Midbrain (tissue), 1 donor: ENCODE measurements at regions not wholly inside any gene's neighbourhood (a gene's known extent, or its start where the extent isn't known, plus 50 kb on each side); places are given as distances from the start of the nearest gene placed in this dataset.
"Not testable (repeated sequence)": the region's sequence is repeated elsewhere in the genome, so short reads cannot be mapped to it uniquely, and the experiment has no call there.

Experiments
- DNase-seq: peaks from one replicate; lab custom pipeline; 2025; lab: John Stamatoyannopoulos, UW

DNA sequence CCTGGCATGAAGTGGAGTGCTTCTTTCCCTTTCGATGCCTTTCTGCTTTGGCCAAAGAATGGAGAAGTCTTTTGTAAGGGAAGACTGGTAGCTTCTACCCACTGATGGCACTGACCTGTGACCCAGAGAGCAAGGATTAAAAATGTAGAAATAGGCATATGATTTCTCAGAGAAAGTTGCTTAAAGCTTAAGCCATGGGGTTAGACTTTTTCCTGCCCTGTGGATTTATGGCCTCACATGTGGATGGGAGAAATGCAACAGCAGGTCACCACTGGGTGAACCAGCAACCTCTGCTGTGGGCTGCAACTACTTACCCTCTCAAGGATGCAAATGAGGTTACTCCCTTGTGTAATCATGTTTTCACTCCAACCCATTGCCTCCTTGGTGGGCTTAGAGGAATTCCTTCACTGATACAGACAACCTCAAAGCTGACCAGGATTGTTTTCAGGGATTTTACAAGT is 86.7 kb upstream of the CDC42EP3 start:
- not testable (repeated sequence) for DNase-seq

DNA sequence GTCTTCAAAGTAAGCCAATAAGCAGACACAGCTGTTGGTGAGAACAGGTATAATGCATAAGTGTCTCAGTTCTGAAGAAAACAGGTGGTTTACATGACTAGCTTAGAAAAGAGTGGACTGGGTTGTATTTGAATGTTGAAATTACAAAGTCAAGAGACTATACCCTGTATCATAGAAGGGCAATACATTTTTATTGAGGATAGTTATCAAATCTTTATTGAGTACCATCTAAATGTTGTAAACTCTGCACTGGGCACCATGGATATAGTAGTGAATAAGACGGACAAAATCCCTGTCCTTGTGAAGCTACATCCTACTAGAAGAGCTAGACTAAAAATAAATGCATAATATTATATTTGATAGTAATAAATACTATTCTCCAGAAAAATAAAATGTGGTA is 88.5 kb upstream of the CDC42EP3 start:
- DNase-seq: not testable (repeated sequence)

DNA sequence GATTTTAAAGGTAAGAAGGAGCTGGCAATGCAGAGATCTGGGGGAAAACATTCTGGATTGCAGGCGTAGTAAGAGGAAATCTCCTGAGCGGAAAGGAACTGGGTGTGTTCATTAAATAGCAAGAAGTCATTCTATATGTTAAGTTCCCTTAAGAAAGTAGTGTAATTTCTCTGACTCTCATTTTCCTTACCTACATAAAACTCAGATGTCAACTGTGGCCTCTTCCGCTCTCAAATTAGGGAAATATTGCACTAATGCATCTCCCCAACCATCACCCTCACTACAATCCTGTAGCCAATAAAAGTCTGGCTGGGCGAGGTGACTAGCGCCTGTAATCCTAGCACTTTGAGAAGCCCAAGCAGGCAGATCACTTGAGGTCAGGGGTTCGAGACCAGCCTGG is 89.0 kb upstream of the CDC42EP3 start:
- DNase-seq: no peak

DNA sequence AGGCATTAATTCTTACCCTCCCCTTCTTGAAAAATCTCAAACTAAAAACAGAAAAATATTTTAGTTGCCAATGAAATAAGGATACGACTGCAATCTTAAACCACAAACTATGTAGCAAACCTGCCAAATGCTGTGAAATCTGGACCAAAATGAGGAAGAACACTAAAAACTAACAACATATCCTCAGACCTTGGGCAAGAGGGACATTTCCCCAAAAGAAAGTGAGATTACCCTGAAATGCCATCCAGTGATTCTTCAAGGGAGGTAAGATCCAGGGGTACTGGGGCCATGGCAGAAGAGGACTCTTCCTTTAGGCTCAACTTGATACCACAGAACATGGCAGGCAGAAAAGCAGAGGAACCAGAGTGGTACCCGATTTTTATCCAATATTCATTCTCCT is 90.8 kb upstream of the CDC42EP3 start:
- not testable (repeated sequence) for DNase-seq

DNA sequence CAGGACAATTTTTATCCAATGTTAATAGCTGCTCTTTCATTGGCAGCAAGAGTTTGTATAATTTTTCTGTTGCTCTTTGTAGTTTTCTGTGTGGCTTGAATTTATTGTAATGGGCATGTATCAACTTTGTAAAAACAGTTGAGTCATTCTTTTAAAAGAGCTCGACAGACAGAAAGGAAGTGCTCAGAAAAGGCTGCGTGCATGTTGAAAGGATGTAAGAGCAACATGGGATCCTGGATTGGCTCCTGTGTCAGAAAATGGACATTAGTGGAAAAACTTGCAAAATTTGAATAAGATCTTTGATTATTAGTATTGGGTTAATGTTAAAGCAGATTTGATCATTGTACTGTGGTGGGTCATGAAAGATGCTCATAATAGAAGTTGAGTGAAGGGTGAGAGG is 93.3 kb upstream of the CDC42EP3 start:
- no peak for DNase-seq

DNA sequence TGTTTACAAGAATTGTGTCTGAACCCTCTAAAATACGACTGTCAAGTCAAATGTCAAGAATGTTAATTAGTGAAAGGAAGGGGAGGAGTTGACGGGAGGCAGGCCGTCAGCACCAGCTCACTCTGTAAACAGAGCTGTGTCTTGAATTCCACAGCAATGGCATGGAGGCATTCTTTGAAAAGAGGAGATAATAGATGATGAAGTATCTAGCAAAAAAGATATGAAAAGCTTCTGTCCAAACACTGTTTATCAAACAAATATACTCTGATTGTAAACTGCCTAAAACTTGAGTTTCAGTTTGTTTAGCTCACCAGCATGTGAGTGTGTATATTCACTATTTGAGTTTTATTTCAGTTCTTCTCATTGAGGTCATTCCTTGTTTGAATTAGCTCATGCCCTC is 94.7 kb upstream of the CDC42EP3 start:
- DNase-seq: no peak

DNA sequence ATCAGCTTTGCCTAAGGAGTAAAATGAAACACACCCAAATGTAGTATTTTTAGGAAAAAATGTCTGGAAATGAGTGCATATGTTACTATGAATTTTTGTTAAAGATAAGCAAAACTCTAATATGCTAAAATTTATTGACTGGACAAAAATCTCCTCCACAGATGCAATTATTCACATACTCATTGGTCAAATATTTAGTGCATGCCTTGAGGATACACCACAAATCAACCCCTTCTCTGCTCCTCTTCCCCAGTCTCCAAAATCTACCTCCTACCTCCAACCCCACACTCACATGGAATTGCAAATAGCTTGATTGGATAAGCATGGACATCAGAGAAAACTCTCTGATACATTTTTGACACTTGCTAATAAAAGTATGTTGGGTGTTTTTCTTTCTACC is 95.6 kb upstream of the CDC42EP3 start:
- DNase-seq: no peak

DNA sequence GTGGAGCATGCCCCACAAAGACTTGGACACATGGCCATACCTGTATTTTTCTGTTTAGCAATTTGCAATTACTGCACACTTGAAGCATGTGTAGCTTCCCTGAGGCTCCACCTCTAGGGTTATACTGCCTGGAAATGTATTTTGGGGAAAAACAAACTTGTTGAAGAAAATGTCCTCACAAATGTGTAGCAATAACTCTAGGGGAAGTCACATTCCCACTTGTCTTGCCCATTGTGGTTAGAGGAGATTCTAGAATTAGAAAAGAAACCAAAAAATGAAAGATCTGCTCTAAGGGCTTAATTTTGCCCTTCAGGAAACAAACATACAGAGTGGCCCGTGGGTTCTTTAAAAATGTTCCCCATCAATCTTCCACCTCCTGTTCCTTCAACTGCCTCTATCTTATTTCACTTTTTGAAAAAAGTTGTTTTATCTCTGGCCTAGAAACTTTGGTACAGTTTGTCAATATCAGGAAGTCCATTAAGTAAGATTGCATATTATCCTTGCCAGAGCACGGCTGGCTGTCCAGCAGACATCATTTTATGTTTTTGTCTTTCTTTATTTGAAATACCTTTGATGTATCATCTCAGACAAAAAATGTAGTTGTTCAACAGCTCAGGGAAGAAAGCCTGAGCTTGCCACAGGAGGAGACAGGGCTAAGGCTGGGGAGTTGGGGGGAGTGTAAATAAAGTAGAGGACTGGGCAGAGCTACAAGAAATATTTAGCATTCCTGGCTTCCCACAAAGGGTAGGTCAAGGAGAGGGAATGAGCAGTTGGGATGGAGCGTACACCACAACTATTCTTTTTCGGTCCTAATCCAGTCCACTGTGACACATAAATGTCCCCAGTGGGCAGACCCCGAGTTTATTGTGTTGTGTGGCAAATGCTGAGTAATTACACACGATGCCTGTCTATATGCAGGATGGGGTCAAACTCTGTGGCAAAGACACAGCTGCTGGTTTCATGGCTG is 96.8 kb upstream of the CDC42EP3 start:
- DNase-seq: no peak

DNA sequence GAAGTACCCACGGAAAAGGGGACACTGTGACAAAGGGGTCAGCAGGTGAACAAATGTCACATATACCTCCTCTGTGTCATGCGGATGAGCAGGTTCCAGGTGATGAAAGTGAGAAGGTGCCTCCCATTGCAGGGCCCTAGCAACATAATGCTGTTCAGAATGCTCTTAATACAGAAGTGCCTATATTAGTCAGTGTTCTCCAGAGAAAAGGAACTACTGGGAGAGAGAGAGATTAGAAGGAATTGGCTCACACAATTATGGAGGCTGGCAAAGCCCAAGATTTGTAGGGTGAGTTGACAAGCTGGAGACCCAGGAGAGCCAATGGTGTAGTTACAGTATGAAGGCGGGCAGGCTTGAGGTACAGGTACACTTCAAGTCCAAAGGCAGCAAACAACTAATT is 98.1 kb upstream of the CDC42EP3 start:
- DNase-seq: no peak

DNA sequence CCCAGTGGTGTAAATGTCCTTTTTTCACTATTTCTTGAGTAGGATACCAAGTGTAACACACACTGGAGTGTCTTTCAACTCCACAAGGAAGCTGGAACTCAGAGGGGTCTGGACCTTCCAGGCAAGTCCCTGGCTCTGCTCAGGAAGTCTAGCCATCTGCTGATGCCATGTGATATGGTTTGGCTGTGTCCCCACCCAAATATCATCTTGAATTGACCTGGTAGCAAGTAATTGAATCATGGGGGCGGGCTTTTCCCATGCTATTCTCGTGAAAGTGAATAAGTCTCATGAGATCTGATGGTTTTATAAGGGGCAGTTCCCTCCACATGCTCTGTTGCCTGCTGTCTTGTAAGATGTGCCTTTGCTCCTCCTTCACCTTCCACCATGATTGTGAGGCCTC is 99.4 kb upstream of the CDC42EP3 start:
- no peak for DNase-seq

DNA sequence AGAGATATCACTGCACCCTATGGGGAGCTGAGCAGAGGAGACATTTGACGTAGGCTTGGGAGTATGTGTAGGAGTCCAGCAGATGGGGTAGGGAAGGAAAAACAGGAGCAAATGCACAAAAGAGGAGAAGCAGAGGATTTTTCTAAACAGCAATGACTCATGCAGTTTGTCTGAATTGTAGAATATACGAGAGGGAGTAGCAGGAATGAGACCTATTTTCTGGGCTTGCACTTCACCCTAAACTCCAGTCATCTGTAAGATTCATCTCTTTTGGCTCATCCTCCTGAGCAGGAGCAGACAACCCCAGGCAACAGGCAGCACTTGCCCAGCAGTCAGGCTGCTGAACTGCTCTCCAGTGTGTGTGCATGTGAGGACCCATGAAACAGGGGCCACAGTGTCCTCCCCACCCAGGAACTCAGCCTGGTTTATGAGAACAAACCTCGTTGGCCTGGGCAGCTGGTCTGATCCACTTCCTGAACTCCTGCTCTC is 100.2 kb upstream of the CDC42EP3 start:
- no peak for DNase-seq

DNA sequence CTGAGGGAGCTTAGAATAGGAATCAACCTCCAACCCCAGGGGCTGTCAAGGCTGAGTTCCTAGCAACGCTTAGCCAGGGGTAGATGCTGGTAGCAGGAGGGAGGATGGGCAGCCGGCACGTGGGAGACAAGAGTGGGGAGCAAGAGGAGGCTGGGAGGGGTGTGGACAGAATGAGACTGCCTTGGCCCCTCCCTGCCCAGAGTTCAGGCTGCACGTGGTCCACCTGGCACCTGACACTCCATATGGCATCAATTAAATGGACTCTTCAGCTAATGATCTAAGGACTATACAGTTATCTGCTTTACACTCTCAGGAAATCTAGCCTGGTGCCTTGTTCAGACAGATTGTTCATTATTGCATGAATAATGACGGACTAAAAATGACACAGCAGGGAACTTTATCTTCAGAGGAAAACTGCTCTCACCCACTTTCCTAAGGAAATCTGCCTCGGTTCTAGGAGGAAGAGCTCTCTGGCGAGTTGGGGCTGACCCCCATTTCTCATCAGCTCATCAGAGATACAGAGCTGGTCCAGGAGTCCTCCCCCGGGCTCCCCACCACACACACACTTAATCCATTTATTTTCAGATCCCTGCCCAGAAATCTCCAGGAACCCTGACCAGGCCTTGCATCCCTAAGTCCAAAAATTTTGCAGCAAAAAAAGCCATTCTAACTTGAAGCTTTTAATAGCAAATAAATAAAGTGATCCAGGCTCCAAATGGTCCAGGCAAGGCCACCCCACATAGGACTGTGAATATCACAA is 102.1 kb upstream of the CDC42EP3 start:
- DNase-seq: no peak

DNA sequence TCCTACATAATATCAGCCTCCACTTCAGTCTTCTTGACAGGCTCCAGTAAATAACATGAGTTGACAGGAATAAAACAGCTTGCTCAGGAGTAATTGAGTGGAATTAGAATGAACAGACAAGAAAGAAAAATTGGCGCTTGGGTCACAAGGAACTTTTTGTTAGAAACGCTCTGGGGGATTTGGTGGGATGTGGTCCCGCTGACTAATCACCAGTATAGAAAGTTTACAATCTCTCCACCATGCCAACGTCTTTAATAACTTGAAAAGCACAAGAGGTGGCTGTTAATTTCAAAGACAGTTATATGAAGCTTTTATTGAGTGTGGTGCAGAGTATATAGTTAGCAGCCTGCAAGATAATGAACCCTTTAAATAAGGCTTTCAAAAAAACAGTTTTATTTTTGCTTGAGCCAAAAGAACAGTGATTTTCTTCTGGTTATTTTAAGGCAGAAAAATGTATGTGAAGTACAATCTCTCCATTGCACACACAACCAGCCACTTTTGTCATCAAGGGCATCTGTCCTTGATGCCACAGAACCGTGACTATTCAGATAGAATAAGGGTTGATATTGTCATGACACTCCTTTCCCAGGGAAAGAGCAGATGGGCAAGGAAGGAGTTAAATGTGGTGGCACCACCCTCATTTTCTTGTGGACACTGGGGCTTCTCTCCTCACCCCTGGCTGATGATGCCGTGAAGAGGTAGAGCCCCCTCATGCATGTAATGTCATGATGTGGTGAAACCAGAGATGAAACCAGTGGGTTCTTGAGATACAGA is 102.9 kb upstream of the CDC42EP3 start:
- DNase-seq: not testable (repeated sequence)

DNA sequence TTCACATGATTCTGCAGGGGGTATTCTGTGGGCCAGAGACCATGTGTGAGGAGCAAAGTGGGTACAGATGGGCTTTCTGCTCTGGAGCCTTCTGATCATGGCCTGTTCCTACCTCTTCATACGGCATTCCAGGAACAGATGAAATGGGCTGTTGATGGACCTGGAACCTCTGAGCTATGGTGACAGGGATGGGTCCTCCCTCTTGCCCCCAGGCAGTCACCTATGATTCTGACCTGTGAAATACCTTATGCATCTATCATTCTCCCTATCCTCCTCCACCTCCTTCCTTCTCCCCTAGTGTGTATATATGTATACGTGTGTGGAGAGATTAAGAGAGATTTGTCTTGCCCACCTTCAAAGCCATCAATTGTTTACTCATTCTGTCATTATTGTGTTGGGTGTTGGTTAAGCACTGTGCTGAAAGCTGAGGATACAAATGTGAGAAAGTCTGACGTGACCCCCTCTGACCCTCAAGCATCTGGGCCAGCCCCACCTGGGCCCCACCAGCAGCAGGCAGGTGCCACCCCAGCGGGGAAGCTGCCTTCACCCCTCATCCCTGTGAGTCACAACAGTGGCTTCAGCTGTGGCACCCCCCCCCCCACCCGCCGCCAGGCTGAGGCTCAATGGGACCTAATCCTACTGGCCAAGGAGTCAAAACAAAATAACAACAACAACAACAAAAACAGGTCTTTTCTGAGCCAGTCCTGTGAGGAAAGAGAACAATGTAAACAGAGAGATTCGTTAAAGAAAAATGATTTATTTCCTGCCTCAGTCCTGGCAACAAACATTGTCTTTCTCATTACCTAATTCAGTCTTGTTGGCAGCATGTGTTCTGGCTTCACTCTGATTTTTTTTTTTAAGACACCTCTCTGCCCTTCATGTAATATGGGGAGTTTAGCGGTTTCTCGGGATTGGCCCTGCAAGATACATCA is 103.8 kb upstream of the CDC42EP3 start:
- DNase-seq: no peak

DNA sequence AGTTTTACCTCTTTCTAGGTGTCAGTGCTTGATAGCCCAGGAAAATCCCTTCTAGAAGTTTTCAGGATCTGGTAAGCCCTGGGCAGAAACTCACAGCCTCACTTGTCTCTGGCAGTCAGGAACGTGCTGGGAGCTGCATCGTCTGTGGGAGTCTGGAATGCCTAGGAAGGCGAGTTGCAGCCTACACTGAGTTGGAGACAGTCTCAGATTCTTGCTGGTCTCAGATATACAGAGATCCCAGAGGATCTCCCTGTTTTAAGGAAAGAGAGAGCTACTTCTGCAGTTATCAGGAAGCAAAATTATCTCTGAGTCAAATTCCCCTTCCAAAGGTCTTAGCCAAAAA is 104.4 kb upstream of the CDC42EP3 start:
- DNase-seq: no peak

DNA sequence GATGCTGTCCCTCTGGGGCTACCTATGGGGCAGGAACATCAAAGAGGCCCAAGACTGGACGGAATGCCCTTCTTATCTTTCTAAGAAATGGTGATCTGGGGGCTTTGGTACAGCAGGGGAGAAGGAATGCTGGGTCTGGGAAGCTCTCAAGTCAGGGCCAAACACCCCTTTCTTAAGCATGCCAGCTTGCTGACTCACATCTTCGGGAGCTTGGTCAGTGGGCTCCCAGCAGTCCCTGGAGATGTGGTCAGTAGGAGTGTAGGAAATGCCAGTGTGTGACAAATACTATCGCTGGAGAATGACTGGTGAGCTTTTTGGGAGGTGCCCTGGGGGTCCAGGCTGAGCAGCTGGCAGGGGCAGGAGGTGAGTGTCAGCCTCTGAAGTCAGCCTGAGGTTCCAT is 105.0 kb upstream of the CDC42EP3 start:
- no peak for DNase-seq

DNA sequence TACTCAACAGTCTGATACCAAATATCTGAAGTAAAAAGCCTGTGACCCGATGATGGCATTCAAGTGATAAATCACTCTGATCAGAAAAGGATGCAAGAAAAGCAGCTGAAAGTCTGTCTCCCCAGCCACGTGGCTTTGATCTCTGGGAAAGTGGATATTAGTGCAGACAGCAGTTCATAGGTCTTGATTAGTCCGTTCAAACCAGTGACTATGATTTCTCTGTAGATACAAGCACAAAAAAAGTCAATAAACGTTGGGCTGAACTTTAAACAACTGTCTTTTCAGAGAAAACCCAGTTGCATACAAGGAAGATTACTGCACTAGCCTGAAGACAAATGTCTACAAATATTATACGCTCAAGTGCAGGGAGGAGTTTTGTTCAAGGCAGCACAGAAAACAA is 107.7 kb upstream of the CDC42EP3 start:
- DNase-seq: no peak

DNA sequence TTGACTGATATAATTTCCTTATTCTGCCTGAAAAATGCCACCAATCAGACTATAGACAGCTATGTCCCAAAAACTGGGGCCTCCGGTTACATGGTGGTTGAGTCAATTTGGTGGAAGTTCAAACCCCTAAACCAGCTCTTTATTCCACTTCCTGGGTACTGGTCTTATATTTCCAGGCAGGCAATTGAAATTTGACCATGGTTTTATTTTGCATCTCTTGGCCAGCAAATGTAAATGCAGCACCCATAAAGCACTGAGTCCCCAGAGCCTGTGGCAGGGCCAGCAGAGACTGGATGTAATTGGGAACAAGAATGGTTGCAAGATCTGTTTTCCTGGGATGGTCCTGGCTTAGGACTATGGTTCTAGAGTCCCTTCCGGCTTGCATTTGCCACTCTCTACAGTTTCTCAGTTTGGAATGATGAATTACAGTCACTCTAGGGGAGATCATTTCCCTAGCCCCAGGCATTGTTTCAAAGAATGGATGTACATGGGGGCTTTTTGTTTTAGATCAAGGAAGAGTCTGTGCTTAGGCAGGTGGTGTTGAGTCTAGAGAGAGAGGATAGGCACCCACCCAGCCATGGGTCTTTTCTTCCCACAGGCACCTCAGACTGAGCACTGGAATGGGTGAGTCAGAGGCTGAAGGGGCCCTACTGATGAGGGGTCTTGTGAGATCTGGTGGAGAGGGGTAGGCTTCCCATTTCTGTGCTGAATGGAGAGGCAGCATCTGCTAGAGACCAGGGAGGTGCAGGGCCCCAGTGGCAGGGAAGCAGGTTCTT is 108.4 kb upstream of the CDC42EP3 start:
- DNase-seq: no peak

DNA sequence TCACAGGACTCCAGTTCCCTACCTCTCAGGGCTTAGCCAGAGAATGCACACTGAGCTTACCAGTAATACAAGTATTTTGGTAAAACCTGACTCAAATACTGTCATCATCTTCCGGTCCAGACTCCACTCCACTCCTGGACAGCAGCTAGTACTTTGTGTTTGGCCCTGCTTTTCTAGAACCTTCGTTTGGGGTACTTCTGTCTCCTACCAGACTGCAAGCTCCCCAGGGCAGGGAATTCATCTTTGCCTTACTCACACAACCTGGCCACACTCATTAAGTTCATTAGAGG is 108.9 kb upstream of the CDC42EP3 start:
- no peak for DNase-seq

DNA sequence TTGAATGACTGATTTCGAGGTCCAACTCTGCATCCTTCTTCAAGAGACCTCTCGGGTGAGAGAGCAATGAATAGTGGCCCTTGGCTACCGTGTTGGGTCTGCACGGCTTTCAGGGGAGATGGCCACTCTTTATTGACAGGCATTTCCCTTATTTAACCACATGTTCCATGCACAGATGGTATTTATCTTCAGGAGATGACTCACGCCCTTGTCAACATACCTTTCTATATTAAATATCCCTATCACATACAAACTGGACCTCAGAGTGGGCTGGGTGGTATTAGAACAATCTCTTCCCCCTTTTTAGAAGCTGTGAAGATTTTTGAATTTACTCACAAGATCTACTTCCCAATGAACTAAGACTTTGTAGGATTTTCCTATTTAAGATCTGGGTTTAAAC is 109.6 kb upstream of the CDC42EP3 start:
- no peak for DNase-seq
